ENCODE measurements at regions not wholly inside any gene's neighbourhood (a gene's known extent, or its start where the extent isn't known, plus 50 kb on each side); places are given as distances from the start of the nearest gene placed in this dataset.

- TF ChIP-seq CTCF (IDR thresholded peaks at IDR 0.05) (no peak), POLR2A (IDR thresholded peaks at IDR 0.05) (no peak)
These were observed 322.2 kb downstream of the BMPER start for GRCh38 chr7:34227525-34227924.

Data from breast epithelium (tissue), 3 donors.